ENCODE measurements at regions not wholly inside any gene's neighbourhood (a gene's known extent, or its start where the extent isn't known, plus 50 kb on each side); places are given as distances from the start of the nearest gene placed in this dataset.
"Not testable (repeated sequence)": the region's sequence is repeated elsewhere in the genome, so short reads cannot be mapped to it uniquely, and the experiment has no call there.

DNA sequence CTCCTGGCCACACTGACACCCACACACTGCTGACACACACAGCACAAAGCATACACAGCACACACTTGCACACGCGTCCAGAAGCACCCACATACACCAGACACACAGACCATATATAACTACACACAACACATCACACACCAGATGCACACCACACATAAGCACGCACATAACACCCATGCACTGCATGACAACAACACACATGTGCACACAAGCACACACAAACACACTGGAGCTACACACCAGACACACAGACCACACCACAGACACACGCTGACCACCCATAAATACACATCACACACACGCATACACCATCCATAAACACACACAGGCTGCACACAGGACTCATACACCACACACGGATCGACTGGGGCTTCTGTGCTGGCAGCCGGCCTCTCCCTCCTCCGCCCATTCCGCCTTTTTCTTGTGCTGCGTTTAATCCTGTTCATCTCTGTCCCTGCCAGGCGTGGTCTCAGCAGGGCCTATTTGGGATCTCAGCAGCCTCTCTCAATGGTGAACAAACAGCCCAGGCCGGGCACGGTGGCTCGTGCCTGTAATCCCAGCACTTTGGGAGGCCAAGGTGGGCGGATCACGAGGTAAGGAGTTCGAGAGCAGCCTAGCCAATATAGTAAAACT lies 396.9 kb upstream of the MYT1L start:
- DNase-seq (ENCODE audit: low read depth in 2 of 2, low spot score in 1 of 2): no peak

DNA sequence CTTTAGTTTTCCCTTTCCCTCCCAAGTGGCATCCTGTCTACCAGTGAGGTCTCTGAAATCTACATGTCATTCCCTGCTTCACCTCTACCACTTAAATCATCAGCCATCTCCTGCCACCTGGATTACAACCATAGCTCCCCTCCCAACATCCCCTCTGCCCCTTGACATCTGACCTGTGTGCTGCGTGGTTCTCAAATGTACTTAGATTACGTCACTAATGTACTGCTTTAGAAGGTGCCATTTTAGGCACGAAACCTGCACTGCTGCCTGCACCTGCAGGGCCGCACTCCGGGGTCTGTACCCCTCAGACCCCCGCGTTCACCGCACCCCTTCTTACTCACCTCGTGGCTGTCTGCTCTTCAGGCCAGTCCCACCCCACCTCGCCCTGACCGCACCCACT lies 395.1 kb upstream of the MYT1L start:
- no peak for DNase-seq (ENCODE audit: low read depth in 2 of 2, low spot score in 1 of 2)

DNA sequence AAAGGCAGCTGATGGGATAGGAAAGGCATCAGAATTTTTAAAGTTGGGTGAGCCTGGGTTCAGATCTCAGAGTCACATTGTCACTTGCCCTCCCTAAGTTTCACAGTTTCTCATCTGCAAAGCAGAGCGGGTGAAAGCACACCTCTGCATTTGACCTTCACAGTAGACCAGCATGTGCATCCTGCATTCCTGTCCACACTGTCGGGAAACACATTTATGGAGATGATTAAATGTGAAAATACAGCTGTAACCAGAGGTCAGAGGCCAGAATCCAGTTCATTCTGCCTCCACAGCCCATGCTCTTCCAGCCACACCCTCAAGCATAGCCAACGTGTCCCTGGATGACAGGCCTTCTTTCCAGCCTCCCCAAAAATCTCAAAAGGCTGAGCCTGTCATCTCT lies 392.0 kb upstream of the MYT1L start:
- DNase-seq (ENCODE audit: low read depth in 2 of 2, low spot score in 1 of 2): no peak

GRCh38 chr2:2721296-2721835 lies 390.3 kb upstream of the MYT1L start:
- DNase-seq (ENCODE audit: low read depth in 2 of 2, low spot score in 1 of 2): no peak

DNA sequence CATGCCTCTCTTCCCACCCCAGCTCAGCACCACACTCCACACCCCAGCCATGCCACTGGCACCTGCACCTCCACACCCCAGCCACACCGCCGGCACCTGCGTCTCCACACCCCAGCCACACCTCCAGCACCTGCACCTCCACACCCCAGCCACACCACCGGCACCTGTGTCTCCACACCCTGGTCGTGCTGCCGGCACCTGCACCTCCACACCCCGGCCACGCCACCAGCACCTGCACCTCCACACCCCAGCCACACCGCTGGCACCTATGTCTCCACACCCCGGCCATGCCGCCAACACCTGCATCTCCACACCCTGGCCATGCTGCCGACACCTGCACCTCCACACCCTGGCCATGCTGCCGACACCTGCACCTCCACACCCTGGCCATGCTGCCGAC lies 389.7 kb upstream of the MYT1L start:
- DNase-seq (ENCODE audit: low read depth in 2 of 2, low spot score in 1 of 2): not testable (repeated sequence)

DNA sequence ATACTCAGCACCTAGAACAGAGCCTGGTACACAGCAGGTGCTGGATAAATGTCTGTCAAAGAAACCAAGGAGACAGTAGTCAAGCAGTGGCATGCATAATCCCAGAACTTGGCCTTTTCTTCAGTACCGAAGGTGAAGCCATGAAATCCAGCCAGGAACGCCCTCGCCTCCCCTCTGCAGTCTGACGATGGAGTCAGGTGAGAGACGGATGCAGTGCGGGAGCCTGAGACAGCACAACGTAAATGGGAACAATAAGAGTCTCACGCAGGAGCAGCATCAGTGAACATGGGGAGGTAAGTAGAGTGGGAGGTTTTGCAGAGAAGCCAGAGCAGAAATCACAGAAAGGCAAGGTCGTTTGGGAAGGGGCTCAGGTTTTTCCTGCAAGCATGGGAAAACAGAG lies 389.3 kb upstream of the MYT1L start:
- no peak for DNase-seq (ENCODE audit: low read depth in 2 of 2, low spot score in 1 of 2)

- no peak for DNase-seq (ENCODE audit: low read depth in 2 of 2, low spot score in 1 of 2)
Observed at GRCh38 chr2:2719781-2720180, 388.7 kb upstream of the MYT1L start.

DNA sequence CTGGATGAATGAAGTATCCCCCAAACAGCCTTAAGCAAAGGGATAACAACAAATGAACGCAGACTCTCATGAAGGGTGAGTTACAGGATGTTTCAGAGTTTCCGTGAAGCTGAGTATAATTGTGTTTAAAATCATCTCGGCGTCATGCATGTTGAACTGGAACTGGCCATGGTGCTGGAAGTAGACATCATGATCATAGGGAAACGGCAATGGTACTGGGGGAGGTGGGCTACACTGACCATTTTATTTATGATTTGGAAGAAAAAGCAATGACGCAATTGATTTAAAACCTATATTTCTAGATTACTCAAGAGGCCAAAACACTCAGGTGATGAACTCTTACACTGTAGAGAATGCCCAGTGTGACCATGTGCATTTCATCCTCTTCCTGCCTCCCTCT lies 387.9 kb upstream of the MYT1L start:
- no peak for DNase-seq (ENCODE audit: low read depth in 2 of 2, low spot score in 1 of 2)

GRCh38 chr2:2717406-2717805 lies 386.3 kb upstream of the MYT1L start:
- DNase-seq (ENCODE audit: low read depth in 2 of 2, low spot score in 1 of 2): no peak

GRCh38 chr2:2716771-2717170 lies 385.7 kb upstream of the MYT1L start:
- no peak for DNase-seq (ENCODE audit: low read depth in 2 of 2, low spot score in 1 of 2)

DNA sequence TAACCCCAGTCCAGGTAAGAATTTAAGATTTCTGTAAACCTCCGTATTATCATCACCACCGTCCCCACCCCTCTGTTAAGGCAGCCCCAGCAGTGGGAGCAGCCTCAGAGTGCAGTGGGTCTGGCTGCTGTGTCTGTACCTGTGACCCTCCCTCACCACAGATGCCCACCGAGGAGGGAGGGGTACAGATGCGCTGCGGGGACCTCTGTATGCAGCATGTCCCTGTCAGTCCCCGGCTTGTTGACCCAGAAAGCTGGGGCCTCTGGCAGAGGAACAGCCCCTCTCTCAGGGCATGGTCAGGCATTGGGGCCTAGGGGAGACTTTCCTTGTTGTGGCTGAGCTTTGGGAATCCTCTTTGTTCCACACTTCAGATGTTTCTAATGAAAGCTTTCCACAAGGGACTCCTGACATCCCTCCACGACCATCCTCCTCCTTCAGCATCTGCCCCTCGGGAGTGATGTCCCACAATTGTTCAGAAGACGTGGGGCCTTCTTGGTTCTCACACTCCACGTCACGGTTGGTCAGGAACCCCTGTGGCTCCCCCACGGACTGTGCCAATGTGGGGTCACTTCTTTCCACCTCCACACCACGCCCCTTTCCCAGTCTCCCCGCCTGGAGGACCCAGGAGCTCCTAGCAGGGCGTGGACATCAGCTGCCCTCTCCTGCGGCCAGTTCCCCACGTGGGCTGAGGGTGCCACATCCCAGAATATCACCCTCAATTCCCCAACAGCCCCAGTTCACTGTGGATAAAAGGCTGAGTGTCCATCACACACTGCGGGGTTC lies 384.2 kb upstream of the MYT1L start:
- no peak for DNase-seq (ENCODE audit: low read depth in 2 of 2, low spot score in 1 of 2)

DNA sequence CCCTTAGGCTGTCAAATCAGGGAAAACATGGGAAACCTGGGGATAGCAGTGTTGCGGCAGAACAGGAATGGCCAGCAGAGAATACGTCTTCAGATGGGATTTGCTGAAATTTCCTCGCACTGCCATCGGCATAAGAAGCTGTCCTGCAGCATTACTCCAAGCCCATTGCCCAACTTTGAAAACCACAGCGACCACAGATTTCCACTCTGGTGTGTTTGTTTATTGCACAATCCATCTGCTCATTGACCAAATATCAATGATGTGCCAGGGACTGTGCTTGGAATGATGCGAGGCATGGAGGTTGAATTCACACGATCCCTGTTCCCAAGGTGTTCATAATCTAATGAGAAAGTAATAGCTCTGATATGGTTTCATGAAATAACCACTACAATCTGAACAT lies 383.3 kb upstream of the MYT1L start:
- DNase-seq (ENCODE audit: low read depth in 2 of 2, low spot score in 1 of 2): no peak

- DNase-seq (ENCODE audit: low read depth in 2 of 2, low spot score in 1 of 2): no peak
Observed at GRCh38 chr2:2709431-2709770, 378.3 kb upstream of the MYT1L start.

DNA sequence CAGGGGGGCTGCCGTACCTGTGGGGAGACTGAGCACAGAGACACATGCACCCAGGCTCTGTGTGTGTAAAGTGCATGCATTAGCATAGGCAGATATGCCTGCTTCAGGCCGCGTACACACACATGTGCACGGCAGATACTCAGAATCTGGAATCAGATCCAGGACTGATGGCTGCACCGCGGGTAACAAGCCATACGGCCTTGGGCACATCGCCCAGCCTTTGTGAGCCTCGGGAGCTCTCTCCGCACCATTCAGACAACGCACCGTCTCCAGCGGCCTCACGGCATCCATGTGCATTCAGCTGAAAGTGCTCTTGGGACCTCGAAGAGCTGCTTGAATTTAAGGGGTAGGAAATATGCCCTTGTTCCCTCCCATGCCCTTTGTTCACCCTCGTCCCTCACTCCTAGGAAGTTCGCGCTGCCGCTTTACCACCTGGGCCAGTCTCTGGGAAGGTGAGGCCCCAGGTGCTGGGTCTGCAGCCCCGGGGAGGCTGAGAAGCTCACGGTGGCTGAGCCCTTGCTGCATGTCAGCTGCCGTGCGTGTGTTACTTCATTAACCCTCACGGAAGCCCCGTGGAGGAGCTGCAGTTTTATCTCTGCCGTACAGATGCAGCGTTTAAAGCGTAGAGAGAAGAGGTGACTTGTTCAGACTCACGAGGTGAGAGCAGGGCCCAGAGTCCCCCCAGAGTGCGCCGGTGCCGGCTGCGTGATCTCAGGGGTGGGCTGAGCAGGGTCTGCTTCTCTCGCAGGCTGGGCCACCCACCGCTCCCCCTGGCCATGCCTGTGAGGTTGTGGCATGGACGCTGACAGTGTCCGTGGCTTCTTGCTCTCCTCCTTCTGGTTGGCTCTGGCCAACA lies 377.7 kb upstream of the MYT1L start:
- no peak for DNase-seq (ENCODE audit: low read depth in 2 of 2, low spot score in 1 of 2)

DNA sequence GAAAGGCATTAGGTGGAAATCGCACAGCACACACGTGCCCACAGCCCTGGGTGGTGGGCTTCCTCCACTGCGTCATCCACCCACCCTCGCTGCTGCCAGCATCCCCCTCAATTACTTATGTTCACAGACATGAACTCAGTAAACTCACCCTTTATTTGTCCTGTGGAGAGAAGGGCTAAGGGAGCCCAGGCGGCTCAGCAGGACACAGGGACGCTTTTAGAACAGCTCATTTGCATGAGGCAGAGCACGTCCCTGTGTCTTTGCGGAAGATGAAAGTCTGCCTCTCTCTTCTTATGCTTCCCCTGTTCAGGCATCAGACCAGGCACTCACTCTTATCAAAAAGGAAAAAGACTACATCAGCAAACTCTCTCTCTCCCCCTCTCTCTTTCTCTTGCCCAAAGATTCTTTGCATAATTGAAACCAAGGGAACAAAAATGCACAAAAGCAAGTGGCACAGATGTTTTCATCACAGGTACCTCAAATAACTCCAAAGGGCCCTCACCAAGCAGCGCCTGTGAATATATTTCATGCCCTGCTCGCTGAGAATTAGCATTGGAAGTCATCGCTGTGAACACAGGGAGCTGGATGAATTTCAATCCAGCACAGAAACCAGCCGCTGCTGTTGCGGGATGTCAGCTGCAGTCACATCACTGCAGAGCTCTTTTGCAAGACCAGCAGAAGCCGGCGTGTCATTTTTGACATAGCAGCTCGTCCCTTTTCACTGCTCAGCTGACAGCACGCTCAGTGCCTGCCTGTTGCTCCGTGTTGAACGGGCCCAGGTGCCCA lies 376.3 kb upstream of the MYT1L start:
- no peak for DNase-seq (ENCODE audit: low read depth in 2 of 2, low spot score in 1 of 2)

DNA sequence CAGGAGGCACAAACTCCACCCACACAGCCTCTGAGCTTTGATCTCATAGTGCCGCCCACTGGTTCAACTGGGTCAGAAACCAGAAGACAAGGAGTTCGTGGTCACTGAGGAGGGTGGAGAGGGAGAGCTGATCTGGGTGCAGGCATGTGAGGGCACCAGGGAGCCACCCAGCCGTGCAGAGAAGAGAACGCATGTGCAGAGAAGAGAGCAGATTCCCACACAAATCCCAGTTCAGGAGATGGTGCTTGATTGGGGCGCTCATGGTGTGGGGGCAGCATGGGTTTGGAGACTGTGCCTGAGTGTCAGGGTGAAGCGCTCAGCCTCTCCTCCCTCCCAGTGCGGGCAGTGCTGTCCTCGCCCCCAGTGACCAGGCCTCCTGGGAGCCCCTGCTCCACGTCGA lies 375.2 kb upstream of the MYT1L start:
- no peak for DNase-seq (ENCODE audit: low read depth in 2 of 2, low spot score in 1 of 2)

DNA sequence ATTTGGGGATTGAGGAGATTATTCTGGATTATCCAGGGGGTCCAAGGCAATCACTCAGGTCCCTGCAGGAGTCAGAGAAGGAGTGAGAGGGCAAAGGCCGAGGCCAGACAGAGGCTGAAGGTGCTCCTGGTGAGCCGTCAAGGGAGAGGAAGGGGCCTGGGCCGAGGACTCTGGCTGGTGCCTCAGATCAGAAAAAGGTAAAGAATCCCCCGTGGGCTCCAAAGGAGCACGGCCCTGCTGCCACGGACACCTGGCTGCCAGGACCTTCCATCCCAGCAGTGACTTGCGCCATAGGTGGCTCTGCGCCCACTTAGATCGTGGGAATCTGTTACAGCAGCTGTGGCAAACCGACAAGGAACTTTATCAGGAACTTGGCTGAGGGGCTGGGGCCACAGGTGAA lies 374.8 kb upstream of the MYT1L start:
- DNase-seq (ENCODE audit: low read depth in 2 of 2, low spot score in 1 of 2): no peak

DNA sequence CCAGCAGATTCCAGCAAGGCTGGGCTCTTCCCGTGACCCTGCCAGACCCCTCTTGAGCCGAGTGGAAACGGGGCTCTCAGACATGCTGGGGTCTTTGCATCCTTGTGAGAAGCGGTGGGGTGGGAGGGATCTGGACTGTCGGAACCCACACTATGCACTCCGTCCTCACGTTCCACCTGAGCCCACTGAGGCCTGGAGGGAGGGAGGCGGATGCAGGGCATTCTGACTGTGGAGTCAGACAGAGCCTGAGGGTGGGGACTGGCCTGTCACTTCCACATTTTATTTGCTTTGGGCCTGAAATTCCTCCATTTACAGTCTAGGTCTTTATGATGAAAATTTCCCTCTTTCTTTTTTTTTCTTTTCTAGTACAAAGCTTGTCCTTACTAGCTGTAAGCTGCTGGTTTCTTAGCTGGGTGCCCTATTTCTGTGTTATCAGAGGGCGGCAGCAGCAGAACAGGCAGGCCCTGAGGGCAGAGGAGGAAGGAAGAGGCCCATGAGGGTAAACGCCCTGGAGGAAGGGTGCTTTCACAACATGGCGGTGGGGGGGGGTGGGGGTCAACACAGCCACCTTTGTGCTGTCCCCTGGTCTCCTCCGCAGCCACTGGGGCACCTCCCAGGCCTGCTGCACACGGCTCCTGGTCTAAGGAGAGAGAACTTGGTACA lies 373.5 kb upstream of the MYT1L start:
- DNase-seq (ENCODE audit: low read depth in 2 of 2, low spot score in 1 of 2): no peak

- DNase-seq (ENCODE audit: low read depth in 2 of 2, low spot score in 1 of 2): no peak
Observed at GRCh38 chr2:2703762-2704427, 372.8 kb upstream of the MYT1L start.

GRCh38 chr2:2703172-2703571 lies 372.1 kb upstream of the MYT1L start:
- DNase-seq (ENCODE audit: low read depth in 2 of 2, low spot score in 1 of 2): no peak

Measured in stimulated activated CD8-positive, alpha-beta memory T cell treated with anti-CD3 and anti-CD28 coated beads, Interleukin-4, amount 100 ng/mL, for 4 hours (primary cell).